Rectal smooth muscle tissue (tissue), 1 donor: ENCODE measurements at regions not wholly inside any gene's neighbourhood (a gene's known extent, or its start where the extent isn't known, plus 50 kb on each side); places are given as distances from the start of the nearest gene placed in this dataset.
"Not testable (repeated sequence)": the region's sequence is repeated elsewhere in the genome, so short reads cannot be mapped to it uniquely, and the experiment has no call there.

ENCODE experiments used
- H3K27ac ChIP-seq: one replicate; pipeline ENCODE4 v1.7.0; 2013; ENCODE audit warnings: low read depth, low read length, inconsistent platforms
- H3K27me3 ChIP-seq: one replicate; pipeline ENCODE4 v1.7.0; 2013; ENCODE audit warnings: low read length; ENCODE audit not compliant: control insufficient read depth, insufficient read depth
- H3K36me3 ChIP-seq: one replicate; pipeline ENCODE4 v1.7.0; 2013; ENCODE audit warnings: low read length; ENCODE audit not compliant: control insufficient read depth, insufficient read depth
- H3K4me1 ChIP-seq: one replicate; pipeline ENCODE4 v1.7.0; 2013; ENCODE audit warnings: low read length; ENCODE audit not compliant: control insufficient read depth, insufficient read depth
- H3K4me3 ChIP-seq: one replicate; pipeline ENCODE4 v1.7.0; 2013; ENCODE audit warnings: low read length
- H3K9ac ChIP-seq: one replicate; pipeline ENCODE4 v1.7.0; 2013; ENCODE audit warnings: low read length

DNA sequence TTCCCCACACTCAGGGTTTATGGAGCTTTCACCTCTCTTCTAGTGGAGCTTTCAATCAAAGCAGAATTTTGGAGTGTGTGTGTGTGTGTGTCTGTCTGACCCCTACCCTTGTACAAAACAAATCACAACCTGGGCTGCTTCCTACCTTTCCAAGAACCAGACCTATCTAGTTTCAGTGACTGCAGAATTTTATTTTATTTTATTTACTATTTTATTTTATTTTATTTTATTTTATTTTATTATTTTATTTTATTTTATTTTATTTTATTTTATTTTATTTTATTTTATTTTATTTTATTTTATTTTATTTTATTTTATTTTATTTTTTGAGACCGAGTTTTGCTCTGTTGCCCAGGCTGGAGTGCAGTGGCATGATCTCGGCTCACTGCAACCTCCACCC lies 151.6 kb upstream of the SEMA6A start:
- not testable (repeated sequence) for H3K4me3 ChIP-seq, H3K9ac ChIP-seq, H3K36me3 ChIP-seq, H3K4me1 ChIP-seq, H3K27ac ChIP-seq, H3K27me3 ChIP-seq

DNA sequence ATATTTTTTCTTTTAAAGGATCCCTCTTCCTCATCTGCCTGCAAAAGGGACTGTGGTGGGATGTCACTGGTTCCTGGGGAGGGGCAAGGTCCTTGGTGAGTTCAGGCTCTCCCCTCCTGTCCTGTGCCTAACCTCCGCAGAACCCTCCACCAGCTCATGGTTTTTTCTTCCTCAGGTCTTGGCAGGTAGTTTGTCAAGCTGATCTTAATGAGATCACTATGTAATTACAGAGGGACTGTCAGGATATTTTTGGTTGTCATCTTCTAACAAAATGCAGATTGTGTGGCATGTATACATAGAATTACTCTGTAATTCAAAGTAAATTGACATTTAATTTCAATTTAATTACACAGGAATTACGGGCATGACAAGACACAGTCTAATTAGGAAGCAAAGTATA lies 150.3 kb upstream of the SEMA6A start:
- no peaks in the 10 kb centered on the region for H3K36me3 ChIP-seq
- no peak overlapping the region for H3K9ac ChIP-seq
- H3K27me3 ChIP-seq, result no peaks in the 10 kb centered on the region
- H3K27ac ChIP-seq, result no peak overlapping the region
- no peaks in the 10 kb centered on the region for H3K4me1 ChIP-seq
- no peak overlapping the region for H3K4me3 ChIP-seq

DNA sequence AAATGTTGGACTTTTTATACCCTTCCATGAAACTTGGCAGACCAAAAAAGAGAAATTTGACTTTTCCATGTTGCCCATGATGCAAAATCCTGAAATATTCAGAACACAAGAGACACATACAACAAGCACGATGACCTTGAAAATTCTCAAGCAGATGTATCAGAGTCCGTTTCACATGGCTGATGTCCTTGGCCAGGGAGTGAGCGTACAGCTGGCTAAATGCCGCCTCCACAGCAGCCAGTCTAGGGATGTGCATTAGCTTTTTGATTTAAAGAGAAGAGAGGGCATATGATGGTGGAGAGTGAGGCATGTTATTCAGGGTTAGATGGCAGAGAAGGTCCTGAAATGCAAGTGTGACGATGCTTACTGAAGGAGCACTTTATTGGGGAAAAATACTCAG lies 148.0 kb upstream of the SEMA6A start:
- H3K9ac ChIP-seq, result no peak overlapping the region
- H3K4me1 ChIP-seq, result no peaks in the 10 kb centered on the region
- H3K27ac ChIP-seq, result no peak overlapping the region
- H3K4me3 ChIP-seq, result no peak overlapping the region
- no peaks in the 10 kb centered on the region for H3K27me3 ChIP-seq
- no peaks in the 10 kb centered on the region for H3K36me3 ChIP-seq

DNA sequence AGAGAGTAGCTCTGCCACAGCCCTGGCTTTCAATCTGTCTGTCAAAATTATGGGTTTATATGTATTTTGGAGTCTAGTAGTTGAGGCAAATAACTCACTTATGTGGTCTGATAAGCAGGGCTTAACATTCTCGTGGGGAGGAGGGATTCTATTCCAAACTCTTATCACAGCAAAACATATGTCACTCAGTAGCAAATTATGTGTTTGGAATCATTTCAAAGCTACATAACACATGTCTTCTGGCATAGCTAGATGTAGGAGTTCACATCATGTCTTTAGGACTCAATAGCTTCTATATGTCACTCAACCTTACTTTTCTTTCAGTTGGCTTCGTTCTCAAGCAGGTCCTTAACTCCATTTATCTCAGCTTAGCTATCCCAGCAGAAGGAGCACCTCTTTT lies 144.5 kb upstream of the SEMA6A start:
- no peak overlapping the region for H3K27ac ChIP-seq
- no peaks in the 10 kb centered on the region for H3K4me1 ChIP-seq
- H3K36me3 ChIP-seq, result no peaks in the 10 kb centered on the region
- H3K4me3 ChIP-seq, result no peak overlapping the region
- H3K9ac ChIP-seq, result no peak overlapping the region
- no peaks in the 10 kb centered on the region for H3K27me3 ChIP-seq

DNA sequence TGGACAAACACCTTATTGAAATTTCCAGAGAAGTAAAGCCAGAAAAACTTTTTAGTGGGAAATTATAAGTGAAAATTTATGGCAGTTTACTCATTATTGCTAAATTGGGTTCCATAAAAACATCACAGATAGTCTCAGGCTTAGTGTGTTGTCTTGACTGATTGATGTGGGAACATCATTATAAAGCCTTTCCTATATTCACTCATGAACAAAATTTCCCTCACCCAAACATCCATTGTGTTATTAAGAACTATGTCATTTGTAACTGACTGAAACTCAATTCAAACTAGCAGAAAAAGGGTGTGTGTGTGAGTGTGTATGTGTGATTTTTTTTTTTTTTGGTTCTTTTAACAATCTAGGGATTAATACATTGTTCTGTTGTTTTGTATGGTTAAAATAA lies 143.7 kb upstream of the SEMA6A start:
- no peak overlapping the region for H3K4me3 ChIP-seq
- no peaks in the 10 kb centered on the region for H3K36me3 ChIP-seq
- H3K9ac ChIP-seq, result no peak overlapping the region
- H3K27me3 ChIP-seq, result no peaks in the 10 kb centered on the region
- no peaks in the 10 kb centered on the region for H3K4me1 ChIP-seq
- no peak overlapping the region for H3K27ac ChIP-seq

DNA sequence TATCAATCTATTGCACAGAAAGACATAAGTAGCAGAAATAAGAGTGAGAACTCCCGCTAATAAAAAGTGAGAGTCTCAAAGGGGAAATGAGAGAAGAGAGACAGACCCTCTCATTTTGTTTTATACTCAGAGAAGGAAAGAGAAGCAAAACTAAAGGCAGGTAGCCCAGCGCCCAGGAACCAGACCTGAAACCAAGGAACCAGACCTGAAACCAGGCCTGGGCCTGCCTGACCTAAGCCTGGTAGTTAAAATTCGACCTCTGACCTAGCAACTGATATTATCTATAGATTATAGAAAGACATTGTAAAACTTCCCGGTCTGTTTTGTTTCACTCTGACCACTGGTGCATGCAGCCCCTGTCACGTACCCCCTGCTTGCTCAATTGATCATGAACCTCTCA lies 134.5 kb upstream of the SEMA6A start:
- no peak overlapping the region for H3K4me3 ChIP-seq
- peaks cover 4% of the 10 kb centered on the region for H3K4me1 ChIP-seq
- H3K36me3 ChIP-seq, result no peaks in the 10 kb centered on the region

DNA sequence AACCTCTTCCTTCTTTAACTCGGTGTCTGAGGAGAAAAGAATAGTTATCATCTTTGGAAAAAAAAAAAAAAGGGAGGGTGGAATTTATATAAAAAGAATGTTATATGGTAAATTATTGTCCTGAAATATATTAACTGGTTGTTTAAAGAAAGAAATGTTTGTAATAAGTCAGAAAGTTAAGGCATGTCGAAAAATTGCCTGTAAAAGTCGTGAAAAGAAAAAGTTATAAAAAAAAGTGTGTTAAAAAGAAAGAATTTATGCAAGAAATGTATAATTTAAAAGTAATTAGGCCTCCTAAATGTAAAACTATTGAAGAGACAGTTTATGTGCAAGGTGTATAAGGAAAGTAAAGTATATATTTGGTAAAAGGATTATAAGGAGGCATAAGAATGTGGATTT lies 130.5 kb upstream of the SEMA6A start:
- not testable (repeated sequence) for H3K36me3 ChIP-seq, H3K4me3 ChIP-seq, H3K4me1 ChIP-seq, H3K9ac ChIP-seq, H3K27ac ChIP-seq, H3K27me3 ChIP-seq

More for the DNA sequence above, 134.5 kb upstream of the SEMA6A start:
- H3K27ac ChIP-seq, result no peak overlapping the region
- no peaks in the 10 kb centered on the region for H3K27me3 ChIP-seq
- H3K9ac ChIP-seq, result no peak overlapping the region

DNA sequence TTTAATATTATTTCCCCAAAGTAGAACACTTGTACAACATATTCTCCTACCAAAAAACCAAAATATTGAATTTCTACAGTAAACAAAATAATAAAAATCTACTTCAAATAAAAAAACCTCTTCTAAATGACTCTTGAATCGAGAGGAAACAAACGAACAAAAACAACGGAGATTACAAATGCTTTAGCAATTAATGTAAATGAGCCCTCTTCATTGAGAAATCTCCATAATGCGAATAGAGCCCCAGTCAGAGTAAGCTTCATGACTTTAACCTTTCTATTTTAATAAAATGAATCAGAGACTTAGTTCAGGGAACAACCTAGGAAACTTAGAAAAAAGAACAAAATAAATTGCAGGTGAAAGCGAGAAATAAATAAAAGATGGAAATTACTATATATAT lies 129.3 kb upstream of the SEMA6A start:
- Histone ChIP-seq H3K27me3 (no peaks in the 10 kb centered on the region), H3K4me3 (no peak overlapping the region), H3K27ac (no peak overlapping the region), H3K36me3 (no peaks in the 10 kb centered on the region), H3K4me1 (no peaks in the 10 kb centered on the region), H3K9ac (no peak overlapping the region)

DNA sequence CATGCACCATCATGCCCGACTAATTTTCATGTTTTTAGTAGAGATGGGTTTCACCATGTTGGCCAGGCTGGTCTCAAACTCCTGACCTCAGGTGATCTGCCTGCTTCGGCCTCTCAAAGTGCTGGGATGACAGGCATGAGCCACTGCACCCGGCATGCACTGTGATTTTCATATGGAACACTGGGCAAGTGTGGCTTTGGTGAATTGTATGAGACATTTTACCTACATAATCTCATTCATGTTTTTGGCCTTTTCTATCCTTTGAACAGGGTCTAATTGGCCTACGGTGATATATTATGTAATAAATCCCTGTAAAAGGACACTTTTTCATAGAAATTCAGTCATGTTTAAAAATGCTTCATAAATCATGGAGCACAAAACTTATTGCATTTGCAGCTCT lies 128.7 kb upstream of the SEMA6A start:
- H3K27ac ChIP-seq, result no peak overlapping the region
- no peaks in the 10 kb centered on the region for H3K27me3 ChIP-seq
- no peaks in the 10 kb centered on the region for H3K4me1 ChIP-seq
- H3K4me3 ChIP-seq, result no peak overlapping the region
- H3K36me3 ChIP-seq, result no peaks in the 10 kb centered on the region
- no peak overlapping the region for H3K9ac ChIP-seq

DNA sequence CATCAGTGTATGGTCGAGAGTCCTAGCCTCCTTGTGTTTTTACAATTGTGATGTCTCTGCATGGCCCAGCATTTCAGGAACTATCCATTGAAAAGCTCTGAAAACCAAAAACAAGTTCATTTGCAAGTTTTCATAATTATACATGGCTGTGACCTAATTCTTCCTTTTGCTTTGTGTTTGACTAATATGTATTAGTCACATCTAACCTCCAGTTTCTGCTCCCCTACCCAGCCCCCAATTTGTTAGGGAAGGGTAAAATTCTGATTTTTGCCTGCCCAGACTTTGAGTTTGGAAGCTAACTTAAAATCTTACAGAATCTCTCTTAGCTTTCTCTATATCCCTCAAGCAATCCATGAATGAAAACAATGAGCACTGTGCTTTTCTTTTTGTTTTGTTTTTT lies 128.2 kb upstream of the SEMA6A start:
- H3K4me3 ChIP-seq, result no peak overlapping the region
- no peaks in the 10 kb centered on the region for H3K27me3 ChIP-seq
- H3K4me1 ChIP-seq, result no peaks in the 10 kb centered on the region
- no peaks in the 10 kb centered on the region for H3K36me3 ChIP-seq
- no peak overlapping the region for H3K27ac ChIP-seq
- H3K9ac ChIP-seq, result no peak overlapping the region

DNA sequence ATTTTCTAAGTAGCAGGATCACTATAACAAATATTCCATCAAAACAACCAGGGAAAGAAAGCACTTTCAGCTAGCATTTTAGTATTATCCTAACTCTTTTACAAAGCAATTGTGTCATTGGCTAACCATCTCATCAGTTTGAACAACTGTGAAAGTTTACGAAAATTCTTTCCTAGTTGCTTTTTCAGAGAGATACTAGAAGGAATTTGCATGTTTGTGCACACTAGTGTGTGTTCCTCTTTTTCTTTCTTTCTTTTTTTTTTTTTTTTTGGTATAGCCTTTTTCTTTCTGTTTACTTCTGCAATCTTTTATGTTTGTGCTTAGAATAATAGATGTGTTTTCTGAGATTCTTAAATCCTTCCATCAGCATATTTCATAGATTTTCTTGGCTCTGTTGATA lies 124.7 kb upstream of the SEMA6A start:
- H3K27me3 ChIP-seq, result no peaks in the 10 kb centered on the region
- no peak overlapping the region for H3K27ac ChIP-seq
- no peak overlapping the region for H3K4me3 ChIP-seq
- H3K4me1 ChIP-seq, result no peaks in the 10 kb centered on the region
- no peaks in the 10 kb centered on the region for H3K36me3 ChIP-seq
- no peak overlapping the region for H3K9ac ChIP-seq

DNA sequence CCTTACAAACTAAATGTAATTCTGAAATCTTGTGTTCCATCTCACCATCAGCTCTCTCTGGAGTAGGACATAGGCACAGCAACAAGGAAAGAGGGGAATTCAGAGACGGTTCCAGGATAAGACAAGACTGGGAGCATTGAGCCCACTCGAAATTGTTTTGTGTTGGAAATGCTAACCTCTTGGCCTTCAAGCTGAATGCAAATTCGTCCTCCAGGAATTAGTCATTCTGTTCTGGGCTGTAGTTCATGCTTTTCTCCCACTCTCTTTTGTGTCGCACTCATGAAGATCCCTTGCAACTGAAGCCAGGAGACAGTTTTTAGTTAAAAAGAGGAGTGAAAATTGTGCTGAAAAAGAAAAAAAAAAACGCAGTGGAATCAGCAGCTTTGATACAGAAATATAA lies 121.7 kb upstream of the SEMA6A start:
- Histone ChIP-seq H3K9ac (no peak overlapping the region), H3K36me3 (no peaks in the 10 kb centered on the region), H3K27ac (no peak overlapping the region), H3K27me3 (no peaks in the 10 kb centered on the region), H3K4me1 (no peaks in the 10 kb centered on the region), H3K4me3 (no peak overlapping the region)

DNA sequence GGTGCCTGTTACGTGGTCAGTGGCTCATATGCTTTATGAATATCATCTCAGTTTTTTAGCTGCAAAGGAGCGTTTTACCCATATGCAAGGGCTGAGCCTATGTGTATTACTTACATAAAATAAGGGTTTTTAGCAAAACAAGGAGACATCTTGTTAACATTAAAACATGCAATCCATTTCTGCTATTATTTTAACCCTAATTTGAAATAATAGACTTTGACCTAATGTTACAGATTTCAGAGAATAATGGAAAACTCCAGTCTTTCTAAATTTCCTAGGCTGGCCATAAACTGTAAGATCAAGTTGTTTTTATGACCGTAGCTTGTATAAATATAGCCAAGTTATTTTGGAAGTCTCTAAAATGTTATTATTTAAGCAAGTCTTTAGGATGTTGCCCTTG lies 121.1 kb upstream of the SEMA6A start:
- no peak overlapping the region for H3K9ac ChIP-seq
- no peaks in the 10 kb centered on the region for H3K27me3 ChIP-seq
- H3K4me3 ChIP-seq, result no peak overlapping the region
- no peak overlapping the region for H3K27ac ChIP-seq
- no peaks in the 10 kb centered on the region for H3K36me3 ChIP-seq
- H3K4me1 ChIP-seq, result no peaks in the 10 kb centered on the region

DNA sequence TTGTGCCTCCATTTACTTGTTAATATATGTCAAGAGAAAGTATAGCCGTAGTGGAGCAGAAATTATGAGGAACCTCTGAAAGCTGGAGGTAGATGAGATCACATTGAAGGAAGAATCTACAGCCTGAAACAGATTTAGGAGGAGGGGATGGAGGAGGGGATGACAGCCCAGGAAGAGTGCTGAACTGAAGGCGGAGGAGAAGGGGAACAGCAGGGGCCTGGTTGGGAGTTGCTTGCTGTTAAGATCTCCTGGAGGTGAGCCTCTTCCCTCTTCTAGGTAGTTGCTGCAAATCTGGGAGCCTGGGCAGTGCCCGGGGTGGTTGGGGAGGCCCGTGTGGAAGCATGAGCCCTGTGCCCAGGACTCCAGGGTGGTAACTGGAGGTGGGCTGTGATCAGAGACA lies 111.8 kb upstream of the SEMA6A start:
- Histone ChIP-seq H3K9ac (no peak overlapping the region), H3K4me3 (no peak overlapping the region), H3K27ac (no peak overlapping the region), H3K27me3 (no peaks in the 10 kb centered on the region), H3K36me3 (no peaks in the 10 kb centered on the region), H3K4me1 (no peaks in the 10 kb centered on the region)
